Gastrocnemius medialis (tissue), 4 donors: ENCODE measurements at regions not wholly inside any gene's neighbourhood (a gene's known extent, or its start where the extent isn't known, plus 50 kb on each side); places are given as distances from the start of the nearest gene placed in this dataset.
"Not testable (repeated sequence)": the region's sequence is repeated elsewhere in the genome, so short reads cannot be mapped to it uniquely, and the experiment has no call there.

ENCODE experiments used
- ATAC-seq, 2 donors: fragments of 150-250 bp; one replicate each; pipeline ENCODE4 v1.9.1; 2016
- DNase-seq, 2 donors: peaks; one replicate each; pipeline ENCODE4 v3.0.0-alpha.2; 2019
- H3K27ac ChIP-seq, 4 donors: fragments of 200-600 bp; sonication (generic); 1 replicate in 1 of 4; 2 replicates in 3 of 4; pipeline ENCODE4 v1.5.1; 2016 to 2018; ENCODE audit warnings: mild to moderate bottlenecking in 2 of 4, moderate library complexity in 1 of 4
- H3K27me3 ChIP-seq, 3 donors: fragments of 200-600 bp; sonication (generic) in 2 of 3; 1 replicate in 1 of 3; 2 replicates in 2 of 3; pipeline versions ENCODE4 v1.5.1 to v1.6.0; 2016 to 2019; ENCODE audit warnings: mild to moderate bottlenecking in 1 of 3, moderate library complexity in 1 of 3
- H3K36me3 ChIP-seq, 2 donors: fragments of 200-600 bp; sonication (generic) in 1 of 2; one replicate each; pipeline ENCODE4 v1.5.1; 2017 to 2018
- H3K4me1 ChIP-seq, 2 donors: fragments of 200-600 bp; sonication (generic) in 1 of 2; one replicate each; pipeline ENCODE4 v1.5.1; 2016 to 2017; ENCODE audit warnings: mild to moderate bottlenecking in 2 of 2
- H3K4me3 ChIP-seq, 4 donors: fragments of 200-600 bp; sonication (generic) in 3 of 4; 1 replicate in 1 of 4; 2 replicates in 3 of 4; pipeline ENCODE4 v1.5.1; 2016 to 2019; ENCODE audit warnings: mild to moderate bottlenecking in 2 of 4
- H3K9me3 ChIP-seq, 3 donors: fragments of 200-600 bp; sonication (generic) in 2 of 3; 1 replicate in 1 of 3; 2 replicates in 2 of 3; pipeline ENCODE4 v1.5.1; 2016 to 2019
- CTCF ChIP-seq, 5 experiments: fragments of 450-650 bp in 3 of 5; fragments of 200-600 bp in 2 of 5; sonication (generic) in 2 of 5; IDR thresholded peaks in 4 of 5; conservative IDR thresholded peaks in 1 of 5; 1 replicate in 4 of 5; 2 replicates in 1 of 5; pipeline ENCODE4 v1.5.1; 2016 to 2019; ENCODE audit warnings: antibody characterized with exemption in 5 of 5, mild to moderate bottlenecking in 3 of 5, moderate library complexity in 3 of 5
- POLR2A ChIP-seq, 2 donors: fragments of 450-650 bp; IDR thresholded peaks; one replicate each; pipeline ENCODE4 v1.6.1; 2017; ENCODE audit warnings: antibody characterized with exemption in 2 of 2, mild to moderate bottlenecking in 2 of 2, moderate library complexity in 2 of 2
- in situ Hi-C, 4 donors: fragments of 200-750 bp; cut with MboI; loops; one replicate each; pipeline versions ENCODE4 v1.15.0 to v1.8.0; 2017; ENCODE audit warnings: low sequenced_read_pairs in 4 of 4
- intact Hi-C: fragments of 100-400 bp; cut with DNase I; formaldehyde crosslinking; loops from one replicate; pipeline ENCODE4 v1.15.1; 2023; ENCODE audit warnings: low total_unique reads

- H3K9me3 ChIP-seq = no peaks in the 10 kb centered on the region
- in situ Hi-C loops = no loop called here
- no peak overlapping the region for H3K27ac ChIP-seq
- DNase-seq (no peak), ATAC-seq (no peak)
- TF ChIP-seq CTCF (IDR thresholded peaks at IDR 0.05 in 4 of 5, conservative IDR thresholded peaks at IDR 0.05 in 1 of 5) = no peak
- TF ChIP-seq POLR2A (IDR thresholded peaks at IDR 0.05) = no peak
- no peaks in the 10 kb centered on the region for H3K27me3 ChIP-seq
- no peaks in the 10 kb centered on the region for H3K36me3 ChIP-seq
- H3K4me1 ChIP-seq = no peaks in the 10 kb centered on the region
- intact Hi-C loops = no loop called here
- no peak overlapping the region for H3K4me3 ChIP-seq
Observed at GRCh38 chr20:55086421-55086820, 611.0 kb downstream of the DOK5 start.

- no peaks in the 10 kb centered on the region for H3K4me1 ChIP-seq
- in situ Hi-C loops = no loop called here
Observed at GRCh38 chr20:55079917-55080316, 604.5 kb downstream of the DOK5 start.

GRCh38 chr20:55074266-55074840, 599.0 kb downstream of the DOK5 start:
- ATAC-seq, in situ Hi-C loops, DNase-seq, H3K27me3 ChIP-seq, H3K4me1 ChIP-seq, H3K36me3 ChIP-seq, intact Hi-C loops, H3K27ac ChIP-seq, H3K4me3 ChIP-seq, H3K9me3 ChIP-seq: not testable (repeated sequence)

More at GRCh38 chr20:55079917-55080316, 604.5 kb downstream of the DOK5 start:
- ATAC-seq (no peak), DNase-seq (no peak)
- Histone ChIP-seq H3K4me3 (no peak overlapping the region), H3K9me3 (no peaks in the 10 kb centered on the region), H3K36me3 (no peaks in the 10 kb centered on the region), H3K27ac (no peak overlapping the region), H3K27me3 (no peaks in the 10 kb centered on the region)
- intact Hi-C loops = no loop called here
- TF ChIP-seq POLR2A (IDR thresholded peaks at IDR 0.05) (no peak), CTCF (IDR thresholded peaks at IDR 0.05 in 4 of 5, conservative IDR thresholded peaks at IDR 0.05 in 1 of 5) (no peak)

- intact Hi-C loops = no loop called here
- Histone ChIP-seq H3K9me3 (no peaks in the 10 kb centered on the region), H3K27me3 (no peaks in the 10 kb centered on the region), H3K27ac (no peak overlapping the region), H3K4me1 (no peaks in the 10 kb centered on the region), H3K4me3 (no peak overlapping the region), H3K36me3 (no peaks in the 10 kb centered on the region)
- DNase-seq (no peak), ATAC-seq (no peak)
- in situ Hi-C loops = no loop called here
- TF ChIP-seq CTCF (IDR thresholded peaks at IDR 0.05 in 4 of 5, conservative IDR thresholded peaks at IDR 0.05 in 1 of 5) = no peak
- TF ChIP-seq POLR2A (IDR thresholded peaks at IDR 0.05) = no peak
Observed at GRCh38 chr20:55070001-55070400, 594.6 kb downstream of the DOK5 start.

- Histone ChIP-seq H3K9me3 (no peaks in the 10 kb centered on the region), H3K27me3 (no peaks in the 10 kb centered on the region), H3K36me3 (no peaks in the 10 kb centered on the region), H3K4me1 (no peaks in the 10 kb centered on the region), H3K4me3 (no peak overlapping the region), H3K27ac (no peak overlapping the region)
- DNase-seq = no peak
- intact Hi-C loops = no loop called here
- in situ Hi-C loops = no loop called here
- TF ChIP-seq CTCF (IDR thresholded peaks at IDR 0.05 in 4 of 5, conservative IDR thresholded peaks at IDR 0.05 in 1 of 5) (no peak), POLR2A (IDR thresholded peaks at IDR 0.05) (no peak)
- ATAC-seq = no peak
Observed at GRCh38 chr20:55067158-55067825, 591.9 kb downstream of the DOK5 start.
